ENCODE measurements at regions not wholly inside any gene's neighbourhood (a gene's known extent, or its start where the extent isn't known, plus 50 kb on each side); places are given as distances from the start of the nearest gene placed in this dataset.
"Not testable (repeated sequence)": the region's sequence is repeated elsewhere in the genome, so short reads cannot be mapped to it uniquely, and the experiment has no call there.

DNA sequence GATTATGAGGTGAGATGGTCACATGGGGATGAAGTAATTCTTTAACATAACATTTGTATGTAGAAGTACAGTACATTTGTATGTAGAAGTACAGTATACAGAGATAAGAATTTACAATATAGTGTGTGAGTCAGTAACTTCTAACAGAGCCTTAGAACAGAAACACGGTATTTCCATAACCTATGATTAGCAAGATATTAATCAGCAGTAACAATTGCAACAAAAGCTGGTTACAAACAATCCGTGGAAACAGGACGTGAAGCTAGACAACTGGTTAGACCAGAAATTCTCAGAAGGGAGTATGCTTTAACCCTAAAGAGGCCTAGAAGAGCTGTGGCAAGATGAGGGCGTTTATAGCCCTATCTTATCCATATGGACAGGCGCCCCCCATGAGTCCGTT, 122.0 kb upstream of the CLDN10 start:
- not testable (repeated sequence) for TF ChIP-seq CTCF (IDR thresholded peaks at IDR 0.05); EP300 (IDR thresholded peaks at IDR 0.05); POLR2A (IDR thresholded peaks at IDR 0.05; ENCODE audit: low read depth)

Data from esophagus muscularis mucosa (tissue), 4 donors.